ENCODE measurements at regions not wholly inside any gene's neighbourhood (a gene's known extent, or its start where the extent isn't known, plus 50 kb on each side); places are given as distances from the start of the nearest gene placed in this dataset.

GRCh38 chr4:141570290-141570689, 66.1 kb upstream of the IL15 start:
- H3K27me3 Mint-ChIP-seq = no peaks in the 10 kb centered on the region
- POLR2A ChIA-PET = no interaction called here
- H3K27ac Mint-ChIP-seq = no peak overlapping the region
- no peak for ATAC-seq
- H3K4me1 Mint-ChIP-seq = no peaks in the 10 kb centered on the region
- no peaks in the 10 kb centered on the region for H3K9me3 Mint-ChIP-seq
- DNase-seq = no peak
- no peak overlapping the region for H3K4me3 Mint-ChIP-seq
- no peaks in the 10 kb centered on the region for H3K36me3 Mint-ChIP-seq

- no peaks in the 10 kb centered on the region for H3K36me3 Mint-ChIP-seq
- no peaks in the 10 kb centered on the region for H3K27me3 Mint-ChIP-seq
- H3K9me3 Mint-ChIP-seq = no peaks in the 10 kb centered on the region
- ATAC-seq (no peak), DNase-seq (no peak)
- no peak overlapping the region for H3K4me3 Mint-ChIP-seq
- POLR2A ChIA-PET = no interaction called here
- no peak overlapping the region for H3K27ac Mint-ChIP-seq
- no peaks in the 10 kb centered on the region for H3K4me1 Mint-ChIP-seq
These were observed 65.0 kb upstream of the IL15 start for GRCh38 chr4:141571362-141571761.

DNA sequence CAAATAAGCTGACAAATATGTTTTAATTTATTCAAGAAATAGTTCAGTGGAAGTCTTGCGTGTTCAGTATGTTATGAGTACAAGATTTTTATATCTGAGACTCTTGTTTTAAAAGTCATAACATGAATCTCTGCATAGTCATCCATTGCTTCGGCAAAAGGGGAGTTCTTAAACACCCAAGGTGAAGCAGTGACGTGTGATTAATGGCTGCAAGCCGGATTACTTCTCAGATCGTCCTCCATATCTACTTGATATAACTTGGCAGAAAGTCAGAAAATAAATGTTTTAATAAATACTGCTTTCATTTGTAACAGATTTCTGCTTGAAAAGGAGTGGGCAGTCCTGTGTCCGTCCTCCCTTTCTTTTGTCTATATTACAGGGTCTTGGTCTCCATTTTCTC, 64.6 kb upstream of the IL15 start:
- H3K27me3 Mint-ChIP-seq = no peaks in the 10 kb centered on the region
- ATAC-seq (no peak), DNase-seq (no peak)
- no peaks in the 10 kb centered on the region for H3K4me1 Mint-ChIP-seq
- POLR2A ChIA-PET = no interaction called here
- H3K4me3 Mint-ChIP-seq = no peak overlapping the region
- H3K27ac Mint-ChIP-seq = no peak overlapping the region
- H3K36me3 Mint-ChIP-seq = no peaks in the 10 kb centered on the region
- no peaks in the 10 kb centered on the region for H3K9me3 Mint-ChIP-seq

DNA sequence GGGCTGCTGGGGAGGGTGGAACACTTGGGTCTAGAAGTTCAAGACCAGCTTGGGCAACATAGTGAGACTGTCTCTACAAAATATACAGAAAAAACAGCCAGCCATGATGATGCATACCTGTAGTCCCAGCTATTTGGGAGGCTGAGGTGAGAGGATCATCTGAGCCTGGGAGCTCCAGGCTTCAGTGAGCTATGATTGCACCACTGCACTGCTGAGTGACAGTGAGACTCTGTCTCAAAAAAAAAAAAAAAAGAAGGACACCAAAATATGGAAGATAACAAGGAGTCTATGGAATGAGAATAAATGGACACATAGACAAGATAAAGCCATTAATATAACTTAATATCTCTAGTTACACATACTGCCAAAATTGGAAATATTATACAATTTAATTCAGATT, 62.7 kb upstream of the IL15 start:
- POLR2A ChIA-PET = no interaction called here
- no peak for ATAC-seq
- no peak overlapping the region for H3K27ac Mint-ChIP-seq
- no peaks in the 10 kb centered on the region for H3K27me3 Mint-ChIP-seq
- no peak overlapping the region for H3K4me3 Mint-ChIP-seq
- no peaks in the 10 kb centered on the region for H3K4me1 Mint-ChIP-seq
- DNase-seq = no peak
- H3K36me3 Mint-ChIP-seq = no peaks in the 10 kb centered on the region
- no peaks in the 10 kb centered on the region for H3K9me3 Mint-ChIP-seq

GRCh38 chr4:141575884-141576283, 60.5 kb upstream of the IL15 start:
- Mint-ChIP-seq H3K27ac (no peak overlapping the region), H3K36me3 (no peaks in the 10 kb centered on the region), H3K4me1 (no peaks in the 10 kb centered on the region), H3K9me3 (no peaks in the 10 kb centered on the region), H3K27me3 (peaks cover 0 to 2% (median 2%) of the 10 kb centered on the region in 5 donors), H3K4me3 (no peak overlapping the region)
- POLR2A ChIA-PET = no interaction called here
- ATAC-seq (no peak), DNase-seq (no peak)

DNA sequence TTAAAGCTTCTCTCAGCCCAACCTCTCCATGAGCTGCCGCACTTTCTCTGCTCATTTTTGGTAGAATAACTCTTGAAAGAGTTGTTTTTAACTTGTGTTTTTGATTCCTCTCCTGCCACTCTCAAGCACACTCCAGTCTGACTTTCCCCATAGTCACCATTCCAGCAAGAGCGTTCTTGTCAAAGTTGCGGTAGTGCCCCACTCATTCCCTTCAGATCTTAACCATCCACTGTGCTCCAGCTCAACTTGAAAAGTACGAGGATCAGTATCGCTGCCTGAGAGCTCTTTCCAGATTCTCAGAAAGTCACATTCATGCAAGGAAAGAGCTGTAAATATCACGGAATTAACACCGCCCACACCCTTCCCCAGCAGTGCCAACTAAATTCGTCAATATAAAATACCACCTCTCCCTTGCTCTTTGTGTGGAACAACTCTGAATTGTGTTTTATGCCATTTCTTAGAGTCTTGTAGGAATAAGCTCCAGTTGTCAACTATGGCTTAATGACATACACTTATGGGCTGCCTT, 59.7 kb upstream of the IL15 start:
- H3K4me1 Mint-ChIP-seq = no peaks in the 10 kb centered on the region
- peaks cover 0 to 6% (median 2%) of the 10 kb centered on the region in 5 donors for H3K27me3 Mint-ChIP-seq
- no peak for ATAC-seq
- H3K9me3 Mint-ChIP-seq = no peaks in the 10 kb centered on the region
- H3K36me3 Mint-ChIP-seq = no peaks in the 10 kb centered on the region
- POLR2A ChIA-PET = no interaction called here
- no peak for DNase-seq
- no peak overlapping the region for H3K27ac Mint-ChIP-seq
- no peak overlapping the region for H3K4me3 Mint-ChIP-seq

DNA sequence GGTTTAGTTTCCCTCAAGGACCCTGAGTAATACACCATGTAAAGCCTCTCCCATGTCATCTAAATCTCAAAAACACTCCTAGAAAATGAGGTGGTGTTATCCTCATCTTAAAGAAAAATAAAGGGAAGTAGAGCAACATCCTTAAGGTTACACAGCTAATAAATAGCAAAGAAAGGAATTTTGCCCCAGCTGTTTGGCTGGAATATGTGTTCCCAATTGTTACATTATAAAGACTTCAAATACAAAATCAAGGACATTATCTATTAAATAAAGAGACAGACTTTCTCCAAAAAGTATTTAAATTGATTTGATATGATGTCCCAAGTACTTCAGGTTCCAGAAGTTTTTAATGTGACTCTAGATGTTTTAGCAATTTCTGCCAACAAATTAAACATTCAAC, 57.9 kb upstream of the IL15 start:
- H3K4me3 Mint-ChIP-seq = no peak overlapping the region
- DNase-seq (no peak), ATAC-seq (no peak)
- POLR2A ChIA-PET = no interaction called here
- peaks cover 0 to 5% (median 0%) of the 10 kb centered on the region in 9 donors for H3K9me3 Mint-ChIP-seq
- no peaks in the 10 kb centered on the region for H3K36me3 Mint-ChIP-seq
- no peak overlapping the region for H3K27ac Mint-ChIP-seq
- H3K27me3 Mint-ChIP-seq = peaks cover 0 to 6% (median 2%) of the 10 kb centered on the region in 5 donors
- H3K4me1 Mint-ChIP-seq = no peaks in the 10 kb centered on the region

GRCh38 chr4:141580523-141580922, 55.9 kb upstream of the IL15 start:
- H3K27ac Mint-ChIP-seq = no peak overlapping the region
- peaks cover 0 to 6% (median 2%) of the 10 kb centered on the region in 5 donors for H3K27me3 Mint-ChIP-seq
- H3K36me3 Mint-ChIP-seq = no peaks in the 10 kb centered on the region
- peaks cover 0 to 13% (median 3%) of the 10 kb centered on the region in 9 donors for H3K9me3 Mint-ChIP-seq
- POLR2A ChIA-PET = no interaction called here
- no peak for ATAC-seq
- no peak overlapping the region for H3K4me3 Mint-ChIP-seq
- no peaks in the 10 kb centered on the region for H3K4me1 Mint-ChIP-seq
- DNase-seq = no peak
